Islet precursor cell (in vitro differentiated cells): ENCODE measurements at regions not wholly inside any gene's neighbourhood (a gene's known extent, or its start where the extent isn't known, plus 50 kb on each side); places are given as distances from the start of the nearest gene placed in this dataset.
"Not testable (repeated sequence)": the region's sequence is repeated elsewhere in the genome, so short reads cannot be mapped to it uniquely, and the experiment has no call there.

Source experiments
- DNase-seq: peaks from one replicate; pipeline ENCODE4 v3.0.0-alpha.2; 2018

DNA sequence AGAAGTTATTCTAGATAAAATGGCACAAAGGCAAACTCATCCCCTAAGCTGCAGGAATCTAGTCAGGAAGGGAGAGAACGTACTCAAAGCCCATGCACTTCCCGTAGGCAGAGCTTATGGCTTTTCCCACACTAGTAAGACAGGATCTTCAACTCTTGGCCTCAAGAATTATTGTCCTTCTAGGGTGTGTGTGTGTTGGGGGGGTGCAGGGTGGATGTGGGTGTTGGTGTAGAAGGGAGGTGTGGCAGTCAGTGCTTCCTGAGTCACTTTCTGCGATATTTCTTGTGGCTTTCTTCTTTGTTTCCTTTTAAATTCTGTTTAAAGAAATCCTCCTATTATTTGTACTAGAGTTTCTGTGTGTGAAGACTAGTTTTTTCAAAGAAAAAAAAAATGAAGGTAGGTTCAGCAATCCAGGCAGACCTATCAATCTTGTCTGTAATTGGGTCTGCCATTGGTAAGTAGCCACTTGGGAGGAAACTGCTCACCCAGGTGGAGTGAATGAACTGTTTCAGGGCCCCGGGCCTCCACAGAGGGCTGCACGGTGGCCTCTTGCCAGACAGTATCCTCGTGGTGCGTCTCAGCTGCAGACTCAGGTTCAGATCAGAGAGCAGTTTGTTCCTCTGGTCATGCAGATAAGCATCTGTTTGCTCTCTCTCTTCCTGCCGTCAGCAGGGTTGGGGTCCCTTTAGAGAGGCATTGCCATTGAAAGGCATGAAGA lies 131.9 kb downstream of the NPR3 start:
- peak; percentile 68 for DNase-seq

DNA sequence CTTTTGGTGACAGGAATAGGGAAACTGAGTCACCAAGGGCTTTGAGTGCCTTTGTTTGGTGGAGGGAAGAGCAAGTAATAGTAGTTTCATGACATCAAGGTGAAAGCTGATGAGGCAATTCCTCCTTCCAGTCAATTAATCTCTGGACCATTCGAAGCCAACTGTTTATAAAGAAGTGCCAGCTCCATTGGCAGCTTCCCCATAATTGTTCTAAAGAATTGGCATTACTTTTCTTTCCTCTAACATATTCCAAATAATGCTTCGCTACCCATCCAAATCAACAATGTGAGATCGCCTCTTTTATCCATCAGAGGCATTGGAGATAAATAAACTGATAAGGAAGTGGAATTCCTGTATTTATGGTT lies 132.4 kb downstream of the NPR3 start:
- DNase-seq, result no peak

DNA sequence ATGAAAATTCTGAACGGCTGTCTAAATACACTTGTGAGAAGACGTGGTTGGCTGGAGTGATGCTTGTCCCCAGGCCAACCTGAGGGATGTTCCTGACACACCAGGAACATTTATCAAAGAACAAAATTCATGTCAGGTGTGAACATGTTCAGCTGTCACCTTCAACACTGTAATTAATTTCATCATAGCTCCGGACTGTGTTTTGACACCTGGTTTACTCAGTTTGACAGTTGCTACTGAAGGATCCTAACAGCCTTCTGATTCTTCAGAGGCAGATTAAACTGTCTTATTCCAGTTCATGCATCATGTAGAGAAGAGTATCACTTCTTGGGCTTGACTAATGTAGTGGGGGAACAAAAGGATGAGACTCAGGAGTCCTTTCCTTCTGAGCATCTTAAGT lies 134.1 kb downstream of the NPR3 start:
- no peak for DNase-seq

DNA sequence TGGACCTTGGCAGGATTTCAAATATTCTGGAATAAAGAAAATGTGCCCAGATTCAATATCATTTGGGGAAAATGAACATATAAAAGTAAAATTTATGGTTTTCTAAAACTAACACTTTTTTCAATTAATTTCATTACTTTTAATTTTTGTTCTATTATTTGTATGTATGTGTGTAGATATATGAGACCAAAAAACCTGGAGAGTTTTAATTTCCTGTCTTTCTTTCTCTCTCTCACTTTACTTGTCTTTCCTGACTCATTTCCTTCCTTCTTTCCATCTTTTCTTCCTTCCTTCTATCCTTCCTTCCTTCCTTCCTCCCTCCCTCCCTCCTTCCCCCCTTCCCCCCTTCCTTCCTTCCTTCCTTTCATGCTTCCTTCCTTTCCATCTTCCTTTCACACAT lies 137.0 kb downstream of the NPR3 start:
- no peak for DNase-seq

DNA sequence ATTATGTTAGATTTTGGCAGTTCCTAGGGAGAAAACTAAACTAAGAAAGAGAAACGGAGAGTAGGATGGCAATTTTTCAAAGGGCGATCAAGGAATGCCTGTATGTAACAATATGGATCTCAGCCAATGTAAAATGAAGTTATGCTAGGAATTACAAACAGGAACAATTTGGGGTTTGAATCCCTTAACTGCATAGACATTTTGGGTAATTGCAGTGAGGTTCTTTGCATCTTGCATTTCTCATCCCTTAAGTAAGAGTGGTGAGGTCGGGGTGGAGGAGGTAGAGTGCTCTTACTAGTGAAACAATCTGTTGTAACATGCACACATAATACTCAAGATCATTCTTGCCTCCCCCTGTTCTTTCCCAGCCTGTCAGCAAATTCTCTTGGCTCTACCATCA lies 137.6 kb downstream of the NPR3 start:
- DNase-seq, result no peak

DNA sequence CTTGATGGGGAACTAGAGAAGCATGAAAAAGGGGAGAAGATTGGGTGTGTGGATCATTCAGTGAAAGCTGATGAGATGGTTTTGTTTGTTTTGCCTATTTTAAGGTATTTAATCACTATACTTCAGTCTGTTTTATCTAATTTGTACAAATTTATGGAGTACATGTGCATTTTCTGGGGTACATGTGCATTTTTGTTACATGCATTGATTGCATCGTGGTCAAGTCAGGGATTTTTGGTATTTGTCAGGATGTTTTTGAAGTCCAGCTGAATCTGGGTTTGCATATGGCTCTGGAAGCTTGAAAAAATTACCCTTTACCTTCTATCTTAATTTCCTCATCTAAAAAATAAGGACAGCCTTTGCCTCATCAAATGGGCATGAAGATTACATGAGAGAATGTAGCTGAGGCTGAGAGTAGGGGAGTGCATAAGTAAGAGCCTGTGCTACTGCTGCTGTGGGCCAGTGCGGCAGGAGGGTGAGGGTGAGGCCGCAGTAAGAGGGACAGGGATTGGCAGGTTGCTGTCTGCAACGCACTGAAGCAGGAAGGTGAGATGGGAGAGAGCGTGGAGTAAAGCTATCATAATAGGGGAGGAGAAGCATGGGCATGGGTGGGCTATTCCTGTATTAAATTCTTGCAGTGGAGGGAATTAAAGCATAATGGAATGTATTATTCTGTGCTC lies 139.8 kb downstream of the NPR3 start:
- peak; percentile 62 for DNase-seq

DNA sequence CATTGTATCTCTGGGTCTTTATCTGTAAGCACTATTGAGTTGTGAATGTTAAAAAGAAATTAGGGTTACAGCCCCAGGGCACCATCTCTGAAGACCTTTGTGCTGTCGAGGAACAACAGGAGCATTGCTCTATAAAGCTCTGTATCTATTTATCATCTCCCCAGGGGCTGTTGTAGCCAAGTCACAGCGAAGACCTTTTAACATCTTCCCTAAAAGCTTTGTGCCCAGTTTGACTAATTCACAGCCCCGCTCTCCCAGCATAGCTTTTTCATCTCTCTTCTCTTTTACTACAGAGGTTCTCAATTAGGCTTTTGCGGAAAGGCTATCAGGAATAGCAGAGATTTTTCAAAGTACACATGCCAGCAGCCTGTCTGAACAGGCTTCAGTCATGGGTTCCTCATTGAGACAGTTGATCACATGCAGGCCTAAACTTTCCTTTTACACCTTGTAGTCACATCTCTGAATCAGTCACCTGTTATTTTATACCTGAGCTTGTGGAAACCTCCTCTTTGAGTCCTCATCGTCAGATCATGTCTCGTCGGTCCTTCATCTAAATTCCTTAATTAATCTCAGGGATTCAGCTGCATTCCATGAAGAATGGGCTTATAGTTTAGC lies 140.5 kb downstream of the NPR3 start:
- DNase-seq, result peak; percentile 73

DNA sequence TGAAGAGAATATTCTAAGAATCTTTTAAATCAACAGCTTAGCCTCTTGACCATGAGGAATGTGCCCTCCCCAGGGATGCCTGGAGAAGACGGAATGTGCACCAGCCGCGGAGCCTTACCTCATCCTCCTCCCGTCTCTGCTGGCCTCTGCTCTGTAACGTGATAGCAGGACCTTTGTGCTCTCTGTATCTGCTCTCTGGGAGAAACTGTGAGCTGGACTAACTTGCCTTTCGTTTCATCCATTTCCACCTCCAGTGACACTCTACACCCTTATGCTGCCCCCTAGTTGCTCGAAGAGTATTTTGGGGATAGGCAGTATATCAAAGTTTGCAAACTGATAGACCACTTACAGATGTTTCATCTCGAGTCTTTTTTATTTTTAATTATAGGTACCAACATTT lies 141.4 kb downstream of the NPR3 start:
- peak; percentile 94 for DNase-seq

DNA sequence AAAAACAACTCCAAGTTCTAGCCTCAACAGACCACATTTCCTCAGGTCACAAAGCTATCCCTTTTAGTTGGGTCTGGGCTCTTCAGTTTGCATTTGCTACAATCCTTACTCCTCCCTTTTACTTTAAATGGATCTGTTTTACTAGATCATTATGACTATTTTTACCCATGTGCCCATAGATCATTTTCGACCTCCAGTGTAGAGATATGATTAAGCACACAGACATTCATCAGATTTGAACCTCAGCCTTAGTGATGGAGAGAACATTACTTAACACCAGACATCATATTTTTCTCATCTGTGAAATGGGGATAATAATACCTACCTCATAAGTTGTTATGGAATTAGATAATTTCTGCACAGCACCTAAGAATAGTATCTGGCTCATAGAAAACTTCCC lies 141.9 kb downstream of the NPR3 start:
- DNase-seq, result no peak

DNA sequence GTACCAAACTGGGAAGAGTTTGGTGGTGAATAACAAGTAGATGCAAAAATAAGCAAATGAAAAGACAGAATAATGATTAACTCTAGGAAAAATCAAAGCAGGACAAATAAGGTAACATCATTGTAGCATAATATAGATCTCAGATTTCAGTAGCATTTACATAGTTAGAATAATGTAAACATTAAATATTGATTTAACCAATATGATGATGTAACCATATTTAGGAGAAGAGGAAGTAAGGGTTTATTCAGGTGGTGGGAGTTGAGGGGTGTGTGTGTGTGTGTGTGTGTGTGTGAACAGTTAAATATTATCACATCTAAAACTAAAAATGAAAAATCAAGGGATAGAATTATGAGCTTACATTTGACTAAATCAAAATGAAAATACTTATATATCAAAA lies 143.4 kb downstream of the NPR3 start:
- no peak for DNase-seq

DNA sequence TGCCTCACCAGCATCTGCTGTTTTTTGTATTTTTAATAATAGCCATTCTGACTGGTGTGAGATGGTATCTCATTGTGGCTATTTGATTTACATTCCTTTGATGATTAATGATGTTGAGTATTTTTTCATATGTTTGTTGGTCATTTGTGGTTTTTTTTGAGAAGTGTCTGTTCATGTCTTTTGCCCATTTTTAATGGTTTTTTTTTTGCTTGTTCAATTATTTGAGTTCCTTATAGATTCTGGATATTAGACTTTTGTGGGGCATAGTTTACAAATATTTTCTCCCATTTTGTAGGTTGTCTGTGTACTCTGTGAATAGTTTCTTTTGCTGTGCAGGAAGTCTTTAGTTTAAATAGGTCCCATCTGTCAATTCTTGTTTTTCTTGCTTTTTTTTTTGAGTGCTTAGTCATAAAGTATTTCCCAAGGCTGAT lies 148.1 kb downstream of the NPR3 start:
- no peak for DNase-seq

DNA sequence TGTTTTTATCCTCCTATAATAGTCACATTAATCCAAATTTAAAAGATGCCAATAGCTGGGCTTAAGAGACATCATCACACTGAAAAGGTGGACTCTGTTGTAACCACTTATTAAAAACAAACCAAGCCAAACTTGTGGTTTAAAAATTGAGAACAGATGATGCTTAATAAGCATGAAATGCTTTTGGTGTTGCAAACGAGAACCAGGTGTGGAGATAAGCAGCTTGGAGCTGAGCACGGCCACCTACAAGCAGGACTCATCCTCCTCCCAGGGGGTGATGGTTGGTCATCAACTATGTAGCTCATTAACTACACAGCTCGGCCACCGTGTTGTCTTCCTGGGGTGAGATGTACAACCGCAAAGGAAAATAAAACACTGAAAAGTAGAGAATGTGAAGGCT lies 154.4 kb downstream of the NPR3 start:
- no peak for DNase-seq

DNA sequence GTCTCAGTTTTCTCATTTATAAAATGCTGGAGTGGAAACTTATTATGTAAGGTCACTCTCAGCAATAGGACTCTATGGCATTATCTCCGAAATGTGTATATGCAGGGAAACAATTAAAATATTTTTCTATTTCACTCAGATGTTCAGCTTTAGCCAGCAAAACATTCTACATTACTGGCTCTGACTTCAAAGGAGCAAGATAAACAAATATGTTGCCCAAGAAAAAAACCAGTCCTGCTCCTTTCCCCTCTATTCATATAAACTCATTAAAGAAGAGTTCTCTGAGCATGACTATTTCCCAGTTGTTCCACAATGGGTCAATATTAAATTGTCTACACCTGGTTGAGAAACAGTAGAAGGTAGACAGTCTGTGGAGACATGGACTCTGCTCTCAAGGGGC lies 155.0 kb downstream of the NPR3 start:
- DNase-seq, result no peak

DNA sequence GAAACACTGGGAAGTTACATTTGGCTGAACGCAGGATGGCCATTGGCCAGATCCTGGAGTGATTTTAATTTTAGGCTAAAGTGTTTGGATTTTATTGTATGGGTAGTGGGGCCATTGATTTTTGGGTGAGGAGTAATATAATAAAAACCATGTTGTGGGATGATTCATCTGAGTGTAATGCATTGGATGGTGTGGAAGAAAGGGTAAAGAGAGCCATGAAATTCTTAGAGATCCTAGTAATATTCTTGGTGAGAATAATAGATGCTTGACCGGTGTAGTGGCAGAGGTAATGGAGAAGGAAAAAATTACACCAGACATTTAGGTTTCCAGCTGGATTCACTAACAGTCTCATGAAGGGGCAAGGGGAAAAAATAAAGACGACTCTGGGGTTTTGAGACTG lies 158.1 kb downstream of the NPR3 start:
- DNase-seq, result no peak

DNA sequence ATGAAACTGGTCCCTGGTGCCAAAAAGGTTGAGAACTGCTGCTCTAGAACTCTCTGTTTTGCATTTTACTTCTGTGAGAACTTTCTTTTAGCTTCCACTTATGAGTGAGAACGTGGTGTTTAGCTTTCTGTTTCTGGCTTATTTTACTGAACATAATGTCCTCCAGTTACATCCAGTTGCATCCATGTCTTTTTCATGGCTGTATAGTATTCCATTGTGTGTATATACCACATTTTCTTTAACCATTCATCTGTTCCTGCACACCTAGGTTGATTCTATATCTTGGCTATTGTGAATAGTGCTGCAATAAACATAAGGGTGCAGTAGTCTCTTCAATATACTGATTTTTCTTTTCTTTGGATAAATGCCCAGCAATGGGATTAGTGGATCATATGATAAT lies 165.7 kb downstream of the NPR3 start:
- no peak for DNase-seq

DNA sequence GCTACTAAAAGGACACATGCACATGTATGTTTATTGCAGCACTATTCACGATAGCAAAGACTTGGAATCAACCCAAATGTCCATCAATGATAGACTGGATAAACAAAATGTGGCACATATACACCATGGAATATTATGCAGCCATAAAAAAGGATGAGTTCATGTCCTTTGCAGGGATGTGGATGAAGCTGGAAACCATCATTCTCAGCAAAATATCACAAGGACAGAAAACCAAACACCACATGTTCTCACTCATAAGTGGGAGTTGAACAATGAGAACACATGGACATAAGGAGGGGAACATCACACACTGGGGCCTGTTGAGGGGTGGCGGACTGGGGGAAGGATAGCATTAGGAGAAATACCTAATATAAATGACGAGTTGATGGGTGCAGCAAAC lies 168.2 kb downstream of the NPR3 start:
- DNase-seq, result not testable (repeated sequence)

DNA sequence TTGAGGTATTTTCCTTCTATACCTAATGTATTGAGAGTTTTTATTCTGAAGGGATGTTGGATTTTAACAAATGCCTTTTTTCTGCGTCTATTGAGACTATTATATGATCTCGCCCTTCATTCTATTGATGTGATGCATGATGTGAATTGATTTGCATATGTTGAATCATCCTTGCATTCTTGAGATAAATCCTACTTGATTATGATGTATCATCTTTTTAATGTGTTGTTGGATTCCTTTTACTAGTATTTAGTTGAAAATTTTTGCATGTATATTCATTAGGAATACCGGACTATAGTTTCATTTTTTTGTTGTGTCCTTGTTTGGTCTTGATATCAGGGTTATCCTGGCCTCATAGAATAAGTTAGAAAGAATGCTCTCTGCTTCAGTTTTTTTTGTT lies 169.7 kb downstream of the NPR3 start:
- no peak for DNase-seq

DNA sequence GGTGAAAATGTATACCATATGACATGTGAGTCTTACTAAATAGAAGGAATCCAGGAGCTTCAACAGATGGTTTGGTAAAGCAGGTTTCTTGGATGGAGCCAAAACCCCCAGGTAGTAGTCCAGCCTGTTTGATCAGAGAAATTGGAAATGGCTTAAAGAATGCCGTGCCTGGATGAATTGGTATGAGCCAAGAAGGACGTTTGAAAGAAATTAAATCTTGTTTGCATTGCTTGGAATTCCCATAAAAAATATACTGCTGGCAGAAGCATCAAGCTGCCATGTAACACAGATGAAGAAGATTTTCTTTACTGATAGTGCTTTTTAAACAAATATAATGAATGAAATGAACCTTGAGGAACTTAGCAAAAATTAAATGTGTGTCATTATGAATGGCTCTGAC lies 176.3 kb downstream of the NPR3 start:
- no peak for DNase-seq

DNA sequence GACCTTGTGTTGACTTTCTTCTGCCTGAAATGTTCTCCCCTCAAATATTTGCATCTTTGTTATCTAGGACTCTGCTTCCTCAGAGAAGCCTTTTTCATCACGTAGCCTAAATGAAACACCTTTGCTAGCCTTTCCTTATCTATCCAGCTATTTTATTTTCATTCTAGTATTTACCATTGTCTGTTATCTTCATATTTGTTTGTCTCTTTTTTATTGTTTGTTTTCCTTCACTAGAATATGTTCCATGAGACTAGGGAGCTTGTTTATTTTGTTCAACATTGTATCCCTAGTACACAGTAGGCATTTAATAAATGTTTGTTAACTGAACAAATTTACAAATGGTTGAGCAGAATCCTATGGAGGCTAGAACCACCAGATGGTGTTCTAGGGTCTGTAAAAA lies 178.0 kb downstream of the NPR3 start:
- no peak for DNase-seq

DNA sequence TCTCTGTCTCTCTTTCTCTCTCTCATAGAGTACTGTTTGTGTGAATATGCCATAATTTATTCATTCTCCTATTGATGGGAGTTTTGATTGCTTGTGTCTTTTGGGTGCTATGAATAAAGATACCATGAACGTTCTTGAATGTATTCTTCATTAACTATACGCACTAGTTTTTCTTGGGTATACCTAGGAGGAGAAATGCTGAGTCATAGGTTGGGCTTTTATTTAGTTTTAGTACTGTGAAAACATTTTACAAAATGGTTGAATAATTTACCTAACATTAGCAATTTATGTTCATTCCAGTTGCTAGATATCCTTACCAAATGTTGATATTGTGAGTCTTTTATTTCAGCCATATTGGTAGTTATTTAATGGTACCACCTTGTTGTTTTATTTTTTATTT lies 192.5 kb downstream of the NPR3 start:
- DNase-seq, result no peak

DNA sequence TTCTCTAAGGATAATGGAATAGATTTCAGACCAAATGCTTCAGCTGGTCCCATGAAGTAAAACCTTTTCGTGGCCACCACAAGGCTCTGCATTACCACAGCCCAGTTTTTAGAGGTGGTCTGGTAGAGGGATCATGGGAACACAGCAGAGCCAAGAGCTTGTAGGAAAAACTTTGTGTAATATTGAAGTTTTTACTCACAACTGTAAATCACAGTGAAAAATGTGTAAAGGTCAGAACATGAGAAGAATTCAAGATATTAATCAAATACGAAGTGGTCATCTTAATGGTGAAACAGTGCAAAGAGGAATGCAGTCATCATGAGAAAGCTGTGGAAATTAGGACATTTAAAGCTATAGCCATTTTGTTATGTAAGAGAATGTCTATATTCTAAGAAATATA lies 197.5 kb downstream of the NPR3 start:
- DNase-seq, result no peak

DNA sequence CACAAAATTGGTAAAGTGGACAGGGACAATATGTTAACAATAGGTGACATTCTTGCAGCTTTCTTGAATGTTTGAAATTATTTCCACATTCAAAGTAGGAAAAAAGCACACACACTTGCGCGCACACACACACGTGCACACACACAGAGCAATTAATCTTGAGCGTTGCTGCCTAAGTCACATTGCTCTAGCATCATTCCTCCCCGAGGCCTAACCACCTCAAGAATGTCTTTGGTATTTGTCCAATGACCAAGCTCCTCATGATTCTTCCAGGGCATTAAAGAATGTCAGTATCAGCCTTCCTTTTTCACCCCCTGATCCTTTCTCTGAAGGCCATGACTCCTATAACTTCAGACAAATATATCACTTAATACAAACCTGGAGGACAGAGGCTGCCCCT lies 198.1 kb downstream of the NPR3 start:
- no peak for DNase-seq

DNA sequence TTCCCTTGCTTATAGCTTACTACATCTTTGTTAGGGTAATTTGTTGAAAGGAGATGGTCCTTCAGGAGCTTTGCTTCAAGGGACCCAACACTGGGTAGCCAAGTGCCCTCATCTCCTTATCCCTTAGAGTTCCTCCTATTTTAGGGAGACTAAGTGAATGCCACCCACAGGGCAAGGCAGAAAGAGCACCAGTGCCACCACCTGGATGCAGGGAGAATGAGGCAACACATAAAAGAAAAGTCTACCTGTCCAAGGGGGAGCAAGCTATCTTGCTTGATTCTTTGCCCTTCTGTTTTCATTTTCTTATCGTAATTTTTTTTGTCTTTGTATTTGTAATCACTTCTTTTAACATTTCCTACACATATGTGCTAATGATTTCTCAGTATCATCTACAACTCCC lies 205.5 kb downstream of the NPR3 start:
- peak; percentile 57 for DNase-seq

DNA sequence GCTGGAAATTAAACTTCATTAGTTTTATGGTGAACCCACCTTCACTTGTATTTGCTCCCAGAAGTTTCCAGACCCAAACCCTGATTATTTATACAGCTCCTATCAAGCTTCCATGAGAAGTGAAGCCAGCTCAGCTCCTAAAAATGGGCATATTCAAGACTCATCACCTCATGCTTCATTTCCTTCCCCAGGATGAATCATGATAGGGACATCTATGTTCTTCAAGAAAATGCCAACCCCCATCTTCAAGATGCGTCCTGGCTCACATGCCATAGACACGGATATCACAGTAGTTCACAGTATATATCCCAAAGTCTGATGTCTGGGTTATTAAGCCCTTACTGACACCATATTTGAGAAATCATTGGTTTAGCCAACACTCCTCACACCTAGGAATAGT lies 217.6 kb downstream of the NPR3 start:
- no peak for DNase-seq

DNA sequence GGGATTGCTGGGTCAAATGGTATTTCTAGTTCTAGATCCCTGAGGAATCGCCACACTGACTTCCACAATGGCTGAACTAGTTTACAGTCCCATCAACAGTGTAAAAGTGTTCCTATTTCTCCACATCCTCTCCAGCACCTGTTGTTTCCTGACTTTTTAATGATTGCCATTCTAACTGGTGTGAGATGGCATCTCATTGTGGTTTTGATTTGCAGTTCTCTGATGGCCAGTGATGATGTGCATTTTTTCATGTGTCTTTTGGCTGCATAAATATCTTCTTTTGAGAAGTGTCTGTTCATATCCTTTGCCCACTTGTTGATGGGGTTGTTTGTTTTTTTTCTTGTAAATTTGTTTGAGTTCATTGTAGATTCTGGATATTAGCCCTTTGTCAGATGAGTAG lies 220.3 kb downstream of the NPR3 start:
- not testable (repeated sequence) for DNase-seq
